BLaER1 (cell line): ENCODE measurements at regions not wholly inside any gene's neighbourhood (a gene's known extent, or its start where the extent isn't known, plus 50 kb on each side); places are given as distances from the start of the nearest gene placed in this dataset.
"Not testable (repeated sequence)": the region's sequence is repeated elsewhere in the genome, so short reads cannot be mapped to it uniquely, and the experiment has no call there.

Experiments used
- H3K27ac ChIP-seq: shearing (Covaris generic); formaldehyde crosslinking; 2 replicates; pipeline ENCODE4 v1.8.1; 2022
- H3K27me3 ChIP-seq: shearing (Covaris generic); formaldehyde crosslinking; 2 replicates; pipeline ENCODE4 v1.8.1; 2022
- H3K36me3 ChIP-seq: shearing (Covaris generic); formaldehyde crosslinking; 2 replicates; pipeline ENCODE4 v1.8.1; 2022
- H3K4me1 ChIP-seq: shearing (Covaris generic); formaldehyde crosslinking; 2 replicates; pipeline ENCODE4 v1.8.1; 2022
- H3K4me2 ChIP-seq: shearing (Covaris generic); formaldehyde crosslinking; 2 replicates; pipeline ENCODE4 v1.8.1; 2022
- H3K4me3 ChIP-seq: shearing (Covaris generic); formaldehyde crosslinking; 2 replicates; pipeline ENCODE4 v1.8.1; 2022
- H3K9ac ChIP-seq: shearing (Covaris generic); formaldehyde crosslinking; 2 replicates; pipeline ENCODE4 v1.8.1; 2022
- H3K9me3 ChIP-seq: shearing (Covaris generic); formaldehyde crosslinking; 2 replicates; pipeline ENCODE4 v1.8.1; 2022
- H4K20me1 ChIP-seq: shearing (Covaris generic); formaldehyde crosslinking; 2 replicates; pipeline ENCODE4 v1.8.1; 2022
- Cebpa-rat ChIP-seq: shearing (Covaris generic); IDR thresholded peaks from 2 replicates; pipeline ENCODE4 v1.8.1; 2022

GRCh38 chr3:25174251-25174650 is 253.8 kb upstream of the RARB start:
- H3K4me3 ChIP-seq, result no peak overlapping the region
- no peak overlapping the region for H3K4me2 ChIP-seq
- TF ChIP-seq Cebpa-rat, result no peak
- H3K9ac ChIP-seq, result no peak overlapping the region
- no peaks in the 10 kb centered on the region for H3K36me3 ChIP-seq
- no peaks in the 10 kb centered on the region for H3K27me3 ChIP-seq
- H3K9me3 ChIP-seq, result 0 out of 2 replicates have a peak, but pooled peaks cover under 1% of the 10 kb centered on the region
- H3K27ac ChIP-seq, result no peak overlapping the region
- H3K4me1 ChIP-seq, result no peaks in the 10 kb centered on the region
- no peaks in the 10 kb centered on the region for H4K20me1 ChIP-seq

GRCh38 chr3:25177041-25177440 is 251.0 kb upstream of the RARB start:
- Histone ChIP-seq H3K4me2 (no peak overlapping the region), H3K27ac (no peak overlapping the region), H3K9ac (no peak overlapping the region), H3K9me3 (no peaks in the 10 kb centered on the region), H3K4me1 (no peaks in the 10 kb centered on the region), H3K36me3 (no peaks in the 10 kb centered on the region), H4K20me1 (no peaks in the 10 kb centered on the region), H3K4me3 (no peak overlapping the region), H3K27me3 (no peaks in the 10 kb centered on the region)
- no peak for TF ChIP-seq Cebpa-rat

DNA sequence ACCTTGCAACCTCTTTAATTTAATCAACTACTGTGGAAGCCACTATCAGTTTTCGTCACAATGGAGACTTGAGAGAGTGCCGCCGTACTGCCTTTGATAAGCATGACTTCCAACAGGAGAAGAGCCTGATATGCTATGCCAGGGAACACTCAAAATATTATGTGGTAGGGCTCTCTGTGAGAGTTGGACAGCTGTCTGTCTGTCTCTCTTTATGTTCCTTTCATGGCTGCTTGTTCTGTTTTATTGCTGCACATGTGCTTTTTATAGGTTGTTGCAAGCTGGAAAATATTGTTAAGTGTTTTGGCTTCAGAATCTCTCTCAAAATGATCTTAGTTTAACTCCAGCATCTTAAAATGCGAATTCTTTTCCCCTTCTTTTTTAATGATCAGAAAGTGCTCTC is 249.4 kb upstream of the RARB start:
- Histone ChIP-seq H3K27ac (no peak overlapping the region), H3K9ac (no peak overlapping the region), H3K4me2 (no peak overlapping the region), H3K4me1 (no peaks in the 10 kb centered on the region), H3K27me3 (no peaks in the 10 kb centered on the region), H4K20me1 (no peaks in the 10 kb centered on the region), H3K36me3 (no peaks in the 10 kb centered on the region), H3K4me3 (no peak overlapping the region), H3K9me3 (no peaks in the 10 kb centered on the region)
- no peak for TF ChIP-seq Cebpa-rat

GRCh38 chr3:25181096-25181495 is 247.0 kb upstream of the RARB start:
- no peaks in the 10 kb centered on the region for H3K27me3 ChIP-seq
- no peaks in the 10 kb centered on the region for H4K20me1 ChIP-seq
- no peaks in the 10 kb centered on the region for H3K4me1 ChIP-seq
- no peak overlapping the region for H3K4me3 ChIP-seq
- no peak overlapping the region for H3K4me2 ChIP-seq
- H3K27ac ChIP-seq, result no peak overlapping the region
- no peak for TF ChIP-seq Cebpa-rat
- H3K9ac ChIP-seq, result no peak overlapping the region
- no peaks in the 10 kb centered on the region for H3K9me3 ChIP-seq
- no peaks in the 10 kb centered on the region for H3K36me3 ChIP-seq

- Histone ChIP-seq H3K27ac (no peak overlapping the region), H3K4me3 (no peak overlapping the region), H4K20me1 (no peaks in the 10 kb centered on the region), H3K9ac (no peak overlapping the region), H3K4me1 (no peaks in the 10 kb centered on the region), H3K9me3 (no peaks in the 10 kb centered on the region), H3K27me3 (no peaks in the 10 kb centered on the region), H3K36me3 (no peaks in the 10 kb centered on the region), H3K4me2 (no peak overlapping the region)
- TF ChIP-seq Cebpa-rat, result no peak
These were observed 245.3 kb upstream of the RARB start for GRCh38 chr3:25182794-25183193.

GRCh38 chr3:25184641-25185250 is 243.3 kb upstream of the RARB start:
- no peak overlapping the region for H3K4me2 ChIP-seq
- H3K9me3 ChIP-seq, result no peaks in the 10 kb centered on the region
- no peaks in the 10 kb centered on the region for H4K20me1 ChIP-seq
- H3K36me3 ChIP-seq, result no peaks in the 10 kb centered on the region
- TF ChIP-seq Cebpa-rat, result no peak
- H3K27me3 ChIP-seq, result no peaks in the 10 kb centered on the region
- no peak overlapping the region for H3K4me3 ChIP-seq
- H3K9ac ChIP-seq, result no peak overlapping the region
- no peak overlapping the region for H3K27ac ChIP-seq
- no peaks in the 10 kb centered on the region for H3K4me1 ChIP-seq

- H3K36me3 ChIP-seq, result no peaks in the 10 kb centered on the region
- H3K4me2 ChIP-seq, result no peak overlapping the region
- no peak overlapping the region for H3K4me3 ChIP-seq
- H4K20me1 ChIP-seq, result no peaks in the 10 kb centered on the region
- H3K9ac ChIP-seq, result no peak overlapping the region
- H3K27ac ChIP-seq, result no peak overlapping the region
- H3K27me3 ChIP-seq, result no peaks in the 10 kb centered on the region
- no peaks in the 10 kb centered on the region for H3K4me1 ChIP-seq
- no peak for TF ChIP-seq Cebpa-rat
- H3K9me3 ChIP-seq, result no peaks in the 10 kb centered on the region
These were observed 236.4 kb upstream of the RARB start for GRCh38 chr3:25191673-25192072.

GRCh38 chr3:25199567-25199966 is 228.5 kb upstream of the RARB start:
- not testable (repeated sequence) for H3K36me3 ChIP-seq, H3K4me2 ChIP-seq, H3K4me1 ChIP-seq, H3K27me3 ChIP-seq, H3K9me3 ChIP-seq, H3K4me3 ChIP-seq, H4K20me1 ChIP-seq, H3K27ac ChIP-seq, H3K9ac ChIP-seq

- Histone ChIP-seq H3K36me3 (no peaks in the 10 kb centered on the region), H3K27ac (no peak overlapping the region), H3K4me3 (no peak overlapping the region), H3K9ac (no peak overlapping the region), H3K4me2 (no peak overlapping the region), H3K9me3 (no peaks in the 10 kb centered on the region), H4K20me1 (no peaks in the 10 kb centered on the region), H3K4me1 (no peaks in the 10 kb centered on the region), H3K27me3 (no peaks in the 10 kb centered on the region)
- TF ChIP-seq Cebpa-rat, result no peak
These were observed 215.3 kb upstream of the RARB start for GRCh38 chr3:25212736-25213135.

GRCh38 chr3:25214034-25214433 is 214.0 kb upstream of the RARB start:
- Histone ChIP-seq H3K9me3 (no peaks in the 10 kb centered on the region), H4K20me1 (no peaks in the 10 kb centered on the region), H3K4me3 (no peak overlapping the region), H3K36me3 (no peaks in the 10 kb centered on the region), H3K27me3 (no peaks in the 10 kb centered on the region), H3K9ac (no peak overlapping the region), H3K4me1 (no peaks in the 10 kb centered on the region), H3K27ac (no peak overlapping the region), H3K4me2 (no peak overlapping the region)
- TF ChIP-seq Cebpa-rat, result no peak

DNA sequence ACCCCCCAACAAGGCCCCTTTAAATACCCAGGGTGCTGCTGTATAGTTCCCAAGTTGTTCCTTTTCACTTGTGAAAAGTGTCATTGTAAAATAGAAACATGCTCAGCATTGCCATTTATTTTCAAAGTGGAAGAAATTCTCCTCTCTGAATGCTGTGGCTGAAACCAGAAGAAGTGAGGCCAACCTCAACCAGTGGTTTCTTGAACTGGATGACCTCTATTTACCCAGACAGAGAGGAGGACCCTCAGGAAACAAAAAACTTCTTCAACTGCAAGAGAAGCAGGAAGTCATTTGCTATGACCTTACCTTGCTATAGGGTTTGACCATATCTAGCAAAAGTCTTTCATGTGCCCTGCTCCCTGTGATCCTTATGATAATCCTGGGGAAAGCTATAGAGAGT is 209.7 kb upstream of the RARB start:
- no peak overlapping the region for H3K4me3 ChIP-seq
- H3K9ac ChIP-seq, result no peak overlapping the region
- H3K36me3 ChIP-seq, result no peaks in the 10 kb centered on the region
- no peaks in the 10 kb centered on the region for H3K4me1 ChIP-seq
- no peak for TF ChIP-seq Cebpa-rat
- H3K4me2 ChIP-seq, result no peak overlapping the region
- no peaks in the 10 kb centered on the region for H3K9me3 ChIP-seq
- H4K20me1 ChIP-seq, result no peaks in the 10 kb centered on the region
- H3K27ac ChIP-seq, result no peak overlapping the region
- H3K27me3 ChIP-seq, result no peaks in the 10 kb centered on the region
